ENCODE measurements at regions not wholly inside any gene's neighbourhood (a gene's known extent, or its start where the extent isn't known, plus 50 kb on each side); places are given as distances from the start of the nearest gene placed in this dataset.

GRCh38 chr20:40449974-40450616 lies 238.9 kb downstream of the MAFB start:
- no peak for DNase-seq (ENCODE audit: low read depth)

GRCh38 chr20:40449144-40449690 lies 239.8 kb downstream of the MAFB start:
- no peak for DNase-seq (ENCODE audit: low read depth)

GRCh38 chr20:40446888-40447287 lies 242.1 kb downstream of the MAFB start:
- DNase-seq (ENCODE audit: low read depth) = no peak

GRCh38 chr20:40444516-40444915 lies 244.5 kb downstream of the MAFB start:
- DNase-seq (ENCODE audit: low read depth) = no peak

GRCh38 chr20:40443753-40444152 lies 245.3 kb downstream of the MAFB start:
- no peak for DNase-seq (ENCODE audit: low read depth)

GRCh38 chr20:40442181-40442963 lies 246.7 kb downstream of the MAFB start:
- peak; percentile 52 for DNase-seq (ENCODE audit: low read depth)

- DNase-seq (ENCODE audit: low read depth) = no peak
These were observed 247.3 kb downstream of the MAFB start for GRCh38 chr20:40441771-40442170.

- DNase-seq (ENCODE audit: low read depth) = no peak
These were observed 250.7 kb downstream of the MAFB start for GRCh38 chr20:40438161-40438830.

- no peak for DNase-seq (ENCODE audit: low read depth)
These were observed 253.0 kb downstream of the MAFB start for GRCh38 chr20:40436011-40436410.

GRCh38 chr20:40435146-40435895 lies 253.7 kb downstream of the MAFB start:
- no peak for DNase-seq (ENCODE audit: low read depth)

- no peak for DNase-seq (ENCODE audit: low read depth)
These were observed 254.9 kb downstream of the MAFB start for GRCh38 chr20:40434122-40434521.

GRCh38 chr20:40433341-40433861 lies 255.6 kb downstream of the MAFB start:
- DNase-seq (ENCODE audit: low read depth) = no peak

- peak; percentile 61 for DNase-seq (ENCODE audit: low read depth)
These were observed 257.4 kb downstream of the MAFB start for GRCh38 chr20:40431611-40432010.

GRCh38 chr20:40431112-40431511 lies 257.9 kb downstream of the MAFB start:
- no peak for DNase-seq (ENCODE audit: low read depth)

- DNase-seq (ENCODE audit: low read depth) = no peak
These were observed 262.0 kb downstream of the MAFB start for GRCh38 chr20:40427026-40427425.

- DNase-seq (ENCODE audit: low read depth) = no peak
These were observed 264.3 kb downstream of the MAFB start for GRCh38 chr20:40424695-40425094.

GRCh38 chr20:40422656-40423055 lies 266.4 kb downstream of the MAFB start:
- DNase-seq (ENCODE audit: low read depth) = no peak

- DNase-seq (ENCODE audit: low read depth) = peak; percentile 68
These were observed 272.8 kb downstream of the MAFB start for GRCh38 chr20:40416274-40416673.

- no peak for DNase-seq (ENCODE audit: low read depth)
These were observed 274.0 kb downstream of the MAFB start for GRCh38 chr20:40414843-40415615.

GRCh38 chr20:40410028-40410427 lies 279.0 kb downstream of the MAFB start:
- DNase-seq (ENCODE audit: low read depth) = peak; percentile 27

- DNase-seq (ENCODE audit: low read depth) = no peak
These were observed 291.6 kb downstream of the MAFB start for GRCh38 chr20:40397467-40397866.
